DMS53 treated with DMSO at 0.1 percent for 48 hours (cell line): ENCODE measurements at regions not wholly inside any gene's neighbourhood (a gene's known extent, or its start where the extent isn't known, plus 50 kb on each side); places are given as distances from the start of the nearest gene placed in this dataset.
A peak's percentile ranks its signal among the peaks of the same experiment; 100 is the strongest.
"Not testable (repeated sequence)": the region's sequence is repeated elsewhere in the genome, so short reads cannot be mapped to it uniquely, and the experiment has no call there.

Experiments
- DNase-seq: peaks from one replicate; lab custom pipeline; 2025; ENCODE audit not compliant: unreplicated experiment; lab: John Stamatoyannopoulos, UW

- DNase-seq = no peak
Observed at GRCh38 chr1:48084826-48085225, 87.6 kb upstream of the TRABD2B start.

DNA sequence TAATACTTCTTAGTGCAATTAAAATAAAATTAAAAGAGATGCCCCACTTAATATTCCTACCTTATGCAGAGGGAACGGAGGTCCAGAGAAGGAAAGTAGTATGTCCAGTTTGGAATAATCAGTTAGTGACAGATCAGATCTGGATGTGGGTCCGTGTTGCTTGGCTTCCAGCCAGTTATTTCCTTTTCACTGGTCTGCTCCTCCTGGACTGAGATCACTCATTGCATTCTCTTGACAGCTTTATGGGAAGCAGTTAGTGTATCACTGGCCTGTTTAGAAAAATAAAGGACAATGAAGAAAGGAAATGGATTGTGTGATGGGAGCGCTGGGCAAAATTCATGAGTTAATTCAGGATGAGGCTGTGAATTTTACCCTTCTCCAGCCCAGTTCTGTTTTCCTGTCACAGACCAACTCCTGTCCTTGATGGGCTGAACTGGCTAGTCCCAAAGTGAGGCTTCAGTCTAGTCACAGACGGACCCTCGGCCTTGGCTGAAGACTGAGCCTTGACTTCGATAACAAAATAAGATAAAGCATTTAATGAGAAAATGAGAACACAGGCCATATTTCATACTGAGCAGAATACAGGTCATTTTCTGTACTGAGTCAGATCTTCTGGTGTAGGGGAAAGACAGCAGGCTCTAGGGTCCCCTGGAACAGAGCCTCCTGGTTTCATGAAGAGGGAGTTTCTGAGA lies 85.2 kb upstream of the TRABD2B start:
- no peak for DNase-seq

DNA sequence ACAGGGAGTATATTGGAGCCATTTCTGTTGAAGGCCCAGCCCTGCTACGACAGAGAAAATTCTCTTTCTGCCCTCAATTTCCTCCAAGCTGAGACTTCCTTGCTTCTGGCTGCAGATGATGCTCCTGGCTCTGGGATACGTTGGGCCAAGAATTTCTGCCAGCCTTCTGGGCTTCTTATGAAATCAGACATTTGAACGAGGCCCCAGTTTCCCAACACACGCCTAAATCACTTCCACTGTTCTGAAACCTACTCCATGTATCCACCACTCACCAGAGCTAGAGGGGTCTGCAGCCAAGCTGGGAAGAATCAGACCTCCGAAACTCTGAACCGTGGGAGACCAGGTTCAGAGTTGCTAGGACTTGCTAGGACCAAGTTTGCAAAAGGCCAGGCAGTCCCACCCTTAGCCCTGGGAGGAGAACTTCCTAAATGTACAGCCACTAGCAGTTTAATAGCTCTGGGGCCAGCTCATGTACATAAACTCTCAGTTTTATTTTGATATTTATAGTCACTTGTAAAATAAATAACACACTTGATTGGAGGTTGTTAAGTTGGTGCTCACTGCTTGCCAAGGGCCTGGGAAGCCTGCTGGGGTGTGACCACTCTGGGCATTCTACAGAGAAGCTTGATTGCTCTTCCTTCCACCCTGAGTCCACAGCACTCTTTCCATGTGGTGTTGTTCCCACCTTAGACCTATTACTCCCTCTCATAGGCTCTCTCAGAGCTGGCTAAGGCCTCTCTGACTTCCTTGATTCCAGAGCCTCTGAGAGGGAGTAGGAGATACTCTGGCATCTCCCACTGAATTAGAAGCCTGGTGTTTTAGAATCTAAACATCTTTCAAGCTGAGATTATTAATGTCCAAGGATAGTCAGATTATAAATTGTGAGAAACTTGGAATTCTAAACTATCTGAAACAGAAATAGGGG lies 83.4 kb upstream of the TRABD2B start:
- no peak for DNase-seq

GRCh38 chr1:48079096-48079495 lies 81.9 kb upstream of the TRABD2B start:
- DNase-seq = no peak

GRCh38 chr1:48077795-48078222 lies 80.6 kb upstream of the TRABD2B start:
- no peak for DNase-seq

DNA sequence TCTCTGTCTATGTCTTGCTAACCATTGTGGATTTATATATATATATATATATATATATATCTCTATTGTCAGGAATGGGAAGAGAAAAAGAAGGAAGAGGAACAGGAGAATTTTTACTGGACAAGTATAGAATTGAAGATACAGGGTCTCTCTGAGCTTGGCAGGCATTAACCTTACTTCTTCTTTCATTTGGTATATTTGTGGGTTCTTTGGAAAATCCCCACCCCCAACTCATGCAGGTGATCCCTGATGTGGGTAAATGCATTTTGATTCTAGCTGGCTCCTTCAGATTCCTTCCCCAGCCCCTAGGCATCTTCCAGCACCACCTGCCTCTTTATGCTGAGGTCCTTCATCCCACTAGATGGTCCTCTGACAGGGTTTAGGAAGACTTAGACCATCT lies 78.8 kb upstream of the TRABD2B start:
- no peak for DNase-seq

DNA sequence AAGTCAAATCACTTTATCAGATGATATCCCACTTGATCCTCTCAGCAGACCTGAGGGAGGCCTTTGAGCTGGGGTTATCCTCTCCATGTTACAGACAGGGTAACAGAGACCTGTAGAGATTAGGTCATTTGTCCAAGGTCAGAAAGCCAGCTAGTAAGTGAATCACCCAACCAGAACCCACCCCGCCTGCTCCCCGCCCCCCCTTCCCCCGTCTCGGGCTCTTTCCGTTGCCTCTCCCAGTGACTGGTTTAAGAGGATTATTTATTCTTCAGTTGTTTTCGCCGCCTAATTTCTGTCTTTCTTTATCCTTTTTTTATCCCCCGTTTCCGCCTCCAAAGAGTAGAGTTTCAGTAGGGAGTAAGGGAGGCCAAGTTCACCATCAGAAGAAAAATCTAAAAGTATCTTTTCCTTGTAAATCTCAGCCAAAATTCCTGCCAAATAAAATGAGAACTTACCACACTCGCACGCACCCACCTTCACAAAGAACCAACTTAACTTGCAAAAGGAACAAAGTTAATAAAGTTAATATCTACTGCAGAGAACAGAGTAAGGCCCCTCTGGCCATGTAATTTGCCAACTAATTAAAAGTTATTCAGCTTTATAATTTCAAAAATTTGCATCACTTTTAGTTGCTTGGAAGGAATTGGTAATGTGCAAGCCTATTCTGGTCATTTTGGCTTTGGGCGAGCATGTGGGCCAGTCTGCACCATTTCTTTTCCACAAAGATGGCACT lies 76.8 kb upstream of the TRABD2B start:
- DNase-seq = no peak

DNA sequence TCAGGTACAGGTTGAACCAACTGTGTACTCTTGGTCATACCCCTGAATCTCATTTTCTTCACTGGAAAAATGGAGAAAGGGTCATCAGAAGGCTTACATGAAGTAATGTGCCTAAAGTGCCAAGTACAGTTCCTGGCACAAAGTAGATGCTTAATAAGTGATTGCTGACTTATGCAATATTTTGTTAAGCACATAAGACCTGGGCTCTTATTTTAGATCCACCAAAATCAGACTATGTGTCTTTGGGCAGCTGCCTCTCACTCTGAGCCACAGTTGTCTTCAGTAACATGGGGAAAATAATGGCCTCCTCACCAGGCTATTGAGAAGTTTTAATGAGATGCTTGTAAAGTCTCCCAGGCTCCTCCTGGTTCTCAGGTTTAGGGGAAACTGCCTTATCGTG lies 74.3 kb upstream of the TRABD2B start:
- DNase-seq = no peak

GRCh38 chr1:48070396-48070750 lies 73.2 kb upstream of the TRABD2B start:
- no peak for DNase-seq

- DNase-seq = no peak
Observed at GRCh38 chr1:48069662-48070395, 72.6 kb upstream of the TRABD2B start.

DNA sequence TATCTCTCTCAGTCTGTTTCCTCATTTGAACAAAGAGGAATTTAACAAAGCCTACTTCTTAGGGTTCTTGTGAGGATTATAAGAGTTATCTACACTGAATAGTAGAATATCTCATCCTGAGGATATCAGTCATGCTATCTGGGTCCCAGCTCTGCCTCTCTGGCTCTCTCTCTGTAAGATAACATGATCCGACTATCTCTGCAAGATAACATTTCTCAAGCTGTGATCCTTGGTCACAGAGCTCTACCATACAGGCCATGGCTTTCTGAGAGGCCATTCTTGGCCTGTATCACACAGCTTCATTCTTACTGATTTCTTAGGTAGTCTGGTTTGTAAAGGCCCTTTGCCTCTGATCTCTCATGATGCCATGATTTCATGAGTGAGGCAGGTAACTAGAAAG lies 71.0 kb upstream of the TRABD2B start:
- DNase-seq = no peak

- DNase-seq = no peak
Observed at GRCh38 chr1:48066936-48067335, 69.8 kb upstream of the TRABD2B start.

DNA sequence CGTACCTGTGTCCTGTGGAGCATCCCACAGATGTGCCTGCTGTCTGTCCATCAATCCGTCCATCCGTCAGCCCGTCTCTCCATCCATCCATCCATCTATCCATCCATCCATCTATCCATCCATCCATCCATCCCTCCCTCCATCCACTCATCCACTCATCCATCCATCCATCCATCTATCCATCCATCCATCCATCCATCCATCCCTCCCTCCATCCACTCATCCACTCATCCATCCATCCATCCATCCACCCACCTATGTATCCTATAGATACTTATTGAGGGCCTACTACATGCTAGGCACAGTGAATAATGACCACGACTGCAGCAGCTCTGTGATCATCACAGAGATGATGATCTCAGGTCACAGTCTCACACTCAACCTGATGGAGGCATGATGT lies 67.5 kb upstream of the TRABD2B start:
- DNase-seq = not testable (repeated sequence)

DNA sequence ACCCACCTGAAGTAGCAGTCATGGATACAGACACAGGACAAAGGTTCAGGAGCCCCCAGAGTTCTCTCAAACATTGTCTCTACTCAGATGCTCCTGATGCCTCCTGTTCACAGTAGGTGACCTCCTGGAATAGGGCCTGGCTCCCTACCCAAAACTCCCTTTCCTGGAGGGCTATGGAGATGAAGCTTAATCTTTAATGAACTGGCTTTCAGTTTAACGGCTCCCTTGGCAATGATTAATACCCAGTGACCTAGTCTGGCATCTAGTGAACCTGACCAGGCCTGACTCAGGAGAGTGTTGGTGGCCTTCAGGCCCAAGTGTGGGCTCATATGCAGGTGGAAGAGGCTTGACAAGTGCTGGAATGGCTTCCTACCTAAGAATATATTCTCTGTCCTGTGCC lies 65.2 kb upstream of the TRABD2B start:
- DNase-seq = no peak

GRCh38 chr1:48061162-48062136 lies 64.3 kb upstream of the TRABD2B start:
- DNase-seq = peak; percentile 80

DNA sequence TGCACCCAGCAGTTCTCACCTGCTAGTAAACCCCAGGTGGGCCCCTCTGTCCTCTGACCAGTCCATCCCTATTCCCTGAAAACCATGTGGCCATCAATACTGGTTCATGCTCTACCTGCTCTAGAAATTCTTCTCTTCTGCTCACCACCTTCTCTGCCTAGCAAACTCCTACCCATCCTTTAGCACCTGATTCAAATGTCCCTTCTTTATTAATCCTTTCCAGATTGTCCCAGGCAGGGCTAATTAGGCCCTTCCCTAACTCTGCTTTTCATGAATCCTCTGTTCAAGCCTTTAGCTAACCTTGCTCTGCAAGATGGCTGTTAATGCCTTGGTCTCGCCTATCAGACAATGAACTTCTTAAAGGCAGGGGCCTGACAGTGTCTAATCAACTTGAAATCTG lies 62.1 kb upstream of the TRABD2B start:
- DNase-seq = no peak

- DNase-seq = no peak
Observed at GRCh38 chr1:48058135-48059025, 61.2 kb upstream of the TRABD2B start.

GRCh38 chr1:48057249-48057648 lies 60.1 kb upstream of the TRABD2B start:
- DNase-seq = no peak
